CD4-positive, alpha-beta T cell treated with Interleukin-6 for 4 hours (primary cell): ENCODE measurements at regions not wholly inside any gene's neighbourhood (a gene's known extent, or its start where the extent isn't known, plus 50 kb on each side); places are given as distances from the start of the nearest gene placed in this dataset.
"Not testable (repeated sequence)": the region's sequence is repeated elsewhere in the genome, so short reads cannot be mapped to it uniquely, and the experiment has no call there.

Experiments
- DNase-seq: peaks from one replicate; pipeline ENCODE4 v3.0.0-alpha.2; 2020; ENCODE audit warnings: mixed read lengths

GRCh38 chr2:189231719-189232323 lies 52.3 kb upstream of the COL5A2 start:
- DNase-seq = no peak

DNA sequence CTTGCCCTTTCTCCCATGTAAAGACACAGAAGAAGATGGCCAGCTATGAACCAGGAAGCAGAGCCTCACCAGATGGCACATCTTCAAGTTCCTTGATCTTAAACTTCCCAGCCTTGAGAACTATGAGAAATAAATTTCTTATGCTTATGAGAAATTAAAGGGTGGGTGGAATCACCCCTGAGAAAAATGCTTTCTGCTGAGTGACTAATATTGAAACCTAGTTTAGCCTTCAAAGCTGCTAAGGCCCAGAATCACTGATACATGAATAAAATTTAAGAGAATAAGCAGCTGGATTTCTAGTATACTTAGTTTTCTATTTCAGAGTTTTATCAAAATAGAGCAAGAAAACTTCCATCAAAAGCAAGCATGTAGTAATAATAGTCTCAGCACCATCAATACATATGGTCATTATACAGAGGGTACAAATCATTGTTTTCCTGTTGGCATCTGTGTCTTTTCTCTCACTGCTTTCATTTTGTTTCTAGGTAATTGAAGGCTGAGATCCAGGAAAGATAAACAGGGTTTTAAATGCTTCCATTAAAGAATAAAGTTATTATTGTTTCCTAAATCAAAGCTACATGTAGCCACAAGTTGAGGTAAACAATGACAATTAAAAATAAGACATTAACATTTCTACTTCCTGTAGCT lies 53.3 kb upstream of the COL5A2 start:
- DNase-seq = no peak

- DNase-seq = no peak
Measured at GRCh38 chr2:189233527-189233926, 54.0 kb upstream of the COL5A2 start.

GRCh38 chr2:189234991-189235390 lies 55.4 kb upstream of the COL5A2 start:
- DNase-seq = no peak

GRCh38 chr2:189236066-189236465 lies 56.5 kb upstream of the COL5A2 start:
- no peak for DNase-seq

DNA sequence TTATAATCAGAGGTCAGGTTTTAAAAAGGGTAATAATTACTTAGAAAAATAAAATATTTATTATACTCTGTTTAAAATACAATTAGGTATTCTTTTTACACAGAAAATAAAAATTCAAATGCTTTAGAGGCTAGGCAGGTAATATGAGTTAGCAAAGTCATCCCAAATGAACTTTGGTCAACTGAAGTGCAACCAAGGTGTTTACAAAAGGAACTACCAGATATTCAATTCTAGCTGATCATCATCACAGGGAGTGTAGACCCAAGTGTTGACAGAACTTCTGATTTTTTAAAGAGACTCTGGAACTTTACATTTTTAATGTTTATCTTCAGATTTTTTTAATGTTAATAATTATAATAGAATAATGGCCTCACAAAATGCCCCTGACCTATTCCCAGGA lies 59.3 kb upstream of the COL5A2 start:
- no peak for DNase-seq

GRCh38 chr2:189243843-189244242 lies 64.3 kb upstream of the COL5A2 start:
- not testable (repeated sequence) for DNase-seq

DNA sequence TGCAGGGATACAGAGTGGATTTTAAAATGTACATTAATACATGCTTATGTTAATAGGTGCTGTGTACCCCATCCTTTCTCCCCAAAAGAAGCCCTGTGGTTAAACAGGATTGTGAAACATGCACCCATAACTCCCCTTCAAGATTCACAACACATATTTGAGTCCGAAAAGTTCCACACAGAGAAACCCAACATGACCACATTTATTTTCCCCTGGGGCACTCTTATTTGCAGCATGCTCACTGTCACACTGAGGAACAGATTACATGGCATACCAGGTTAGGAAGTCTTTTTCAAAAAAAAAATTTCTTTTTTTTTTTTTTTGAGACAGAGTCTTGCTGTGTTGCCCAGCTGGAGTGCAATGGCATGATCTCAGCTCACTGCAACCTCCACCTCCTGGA lies 67.7 kb upstream of the COL5A2 start:
- DNase-seq = no peak

DNA sequence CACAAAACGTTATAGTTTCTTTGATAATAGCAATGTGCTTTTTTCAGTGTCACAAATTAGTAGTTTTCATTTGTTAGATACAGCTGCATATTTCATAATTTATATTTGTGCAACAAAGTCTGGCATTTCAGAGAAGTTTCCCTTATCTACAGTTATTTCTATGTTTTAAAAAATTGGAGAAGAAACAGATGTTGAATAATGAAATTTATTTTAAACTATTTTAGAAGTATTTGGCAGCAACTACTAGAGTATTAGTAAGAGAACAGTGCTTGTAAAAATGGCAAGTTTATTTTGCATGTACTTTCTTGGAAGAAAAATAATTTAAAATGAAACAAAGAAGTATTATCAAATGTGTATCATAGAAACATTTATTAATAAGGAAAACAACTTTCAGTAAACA lies 68.6 kb upstream of the COL5A2 start:
- DNase-seq = no peak

- DNase-seq = no peak
Measured at GRCh38 chr2:189249171-189249570, 69.6 kb upstream of the COL5A2 start.

DNA sequence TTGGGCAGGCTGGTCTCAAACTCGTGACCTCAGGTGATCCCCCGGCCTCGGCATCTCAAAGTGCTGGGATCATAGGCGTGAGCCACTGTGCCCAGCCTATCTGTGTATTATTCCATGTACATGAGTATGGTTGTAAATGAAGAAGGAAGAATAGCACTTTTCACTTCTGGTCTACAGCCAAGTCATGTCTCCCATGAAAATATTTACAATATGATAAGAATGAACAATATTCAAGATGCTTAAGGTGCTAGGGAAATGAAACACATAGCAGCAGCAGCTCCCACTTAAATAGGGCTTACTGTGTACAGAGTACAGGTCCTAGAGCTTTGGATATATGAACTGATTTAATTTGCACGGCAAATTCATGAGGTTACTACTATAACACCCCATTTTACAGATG lies 70.3 kb upstream of the COL5A2 start:
- no peak for DNase-seq

- no peak for DNase-seq
Measured at GRCh38 chr2:189252991-189253675, 73.6 kb upstream of the COL5A2 start.

DNA sequence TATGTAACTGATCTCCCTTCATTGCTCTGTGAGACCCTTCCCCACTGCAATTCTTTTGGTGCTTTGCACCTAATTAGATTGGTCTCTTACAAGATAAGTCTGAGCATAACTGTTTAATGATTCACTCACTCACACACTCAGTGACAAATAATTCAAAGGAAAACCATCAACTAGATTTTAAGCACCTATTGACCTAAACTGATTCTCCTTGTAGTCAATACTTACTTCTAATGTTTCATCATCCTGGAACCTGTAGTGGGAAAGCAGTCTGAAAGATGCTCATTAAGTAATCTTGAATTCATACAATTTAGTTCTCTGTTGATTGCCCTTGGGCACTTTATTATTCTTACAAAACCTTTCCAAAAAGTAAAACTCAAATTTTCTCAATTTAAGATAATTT lies 74.3 kb upstream of the COL5A2 start:
- DNase-seq = no peak

GRCh38 chr2:189254268-189254883 lies 74.8 kb upstream of the COL5A2 start:
- DNase-seq = no peak

GRCh38 chr2:189255711-189256110 lies 76.2 kb upstream of the COL5A2 start:
- DNase-seq = no peak

GRCh38 chr2:189258616-189259365 lies 79.2 kb upstream of the COL5A2 start:
- no peak for DNase-seq

- DNase-seq = no peak
Measured at GRCh38 chr2:189260361-189260814, 80.8 kb upstream of the COL5A2 start.

- DNase-seq = no peak
Measured at GRCh38 chr2:189261431-189261841, 81.9 kb upstream of the COL5A2 start.

DNA sequence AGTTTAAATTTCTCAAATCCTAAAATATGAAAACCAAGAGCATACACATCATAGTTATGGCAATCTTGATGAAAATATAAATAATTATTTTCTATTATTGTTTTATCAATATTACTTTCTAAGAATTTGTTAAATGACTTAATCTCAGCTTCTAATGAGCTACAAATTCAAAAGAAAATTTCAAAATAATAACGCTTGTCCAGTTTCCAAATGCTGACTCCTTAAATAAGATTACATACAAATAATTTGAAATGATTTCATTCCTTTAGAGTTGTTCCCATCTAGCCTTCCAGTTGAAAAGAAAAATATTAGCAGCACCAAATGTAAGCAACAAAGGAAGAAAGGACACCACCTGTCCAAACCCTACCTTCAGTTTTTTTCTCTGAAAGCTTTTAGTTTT lies 82.4 kb upstream of the COL5A2 start:
- DNase-seq = no peak

DNA sequence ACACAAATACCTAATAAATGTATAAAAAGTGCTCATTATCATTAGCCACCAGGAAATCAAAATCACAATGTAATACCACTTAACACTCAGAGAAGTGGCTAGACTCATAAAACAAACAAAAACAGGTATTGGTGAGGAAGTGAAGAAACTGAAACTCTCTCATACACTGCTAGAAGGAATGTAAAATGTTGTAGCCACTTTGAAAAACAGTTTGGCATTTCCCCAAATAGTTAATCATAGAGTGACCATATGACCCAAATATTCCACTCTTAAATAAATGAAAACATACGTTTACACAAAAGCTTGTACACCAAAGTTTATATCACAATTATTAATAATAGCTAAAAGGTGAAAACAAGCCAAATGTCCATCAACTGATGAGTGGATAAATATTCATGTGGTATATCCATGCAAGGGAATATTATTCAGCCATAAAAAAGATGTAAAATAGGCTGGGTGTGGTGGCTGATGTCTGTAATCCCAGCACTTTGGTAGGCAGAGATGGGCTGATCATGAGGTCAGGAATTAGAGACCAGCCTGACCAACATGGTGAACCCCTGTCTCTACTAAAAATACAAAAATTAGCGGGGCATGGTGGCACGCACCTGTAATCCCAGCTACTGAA lies 86.2 kb upstream of the COL5A2 start:
- DNase-seq = no peak

GRCh38 chr2:189267491-189267890 lies 87.9 kb upstream of the COL5A2 start:
- DNase-seq = no peak

GRCh38 chr2:189267925-189268579 lies 88.5 kb upstream of the COL5A2 start:
- no peak for DNase-seq
